ENCODE measurements at regions not wholly inside any gene's neighbourhood (a gene's known extent, or its start where the extent isn't known, plus 50 kb on each side); places are given as distances from the start of the nearest gene placed in this dataset.
"Not testable (repeated sequence)": the region's sequence is repeated elsewhere in the genome, so short reads cannot be mapped to it uniquely, and the experiment has no call there.

GRCh38 chr2:234710066-234710465 is 213.2 kb upstream of the ARL4C start:
- no peak for DNase-seq (ENCODE audit: low spot score)
- intact Hi-C loops (cut with DNase I), result no loop called here

DNA sequence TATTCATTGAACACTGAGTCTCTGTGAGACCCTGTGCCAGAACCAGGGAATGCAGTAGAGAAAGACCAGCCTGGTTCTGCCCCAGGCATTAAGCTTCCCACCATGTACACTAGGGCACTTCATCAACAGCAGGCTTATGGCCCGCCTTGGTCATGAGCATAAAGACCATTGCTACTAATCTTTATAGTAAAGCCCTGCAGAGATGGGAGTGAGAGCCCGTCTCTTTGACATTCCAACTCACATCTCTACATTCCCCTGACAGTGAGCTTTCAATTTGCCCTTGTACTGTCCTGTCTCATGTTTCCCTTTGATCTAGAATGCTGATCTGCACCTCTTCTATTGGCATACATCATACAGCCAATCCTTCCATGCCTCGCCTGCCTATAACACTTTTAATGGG is 211.8 kb upstream of the ARL4C start:
- intact Hi-C loops (cut with DNase I), result no loop called here

DNA sequence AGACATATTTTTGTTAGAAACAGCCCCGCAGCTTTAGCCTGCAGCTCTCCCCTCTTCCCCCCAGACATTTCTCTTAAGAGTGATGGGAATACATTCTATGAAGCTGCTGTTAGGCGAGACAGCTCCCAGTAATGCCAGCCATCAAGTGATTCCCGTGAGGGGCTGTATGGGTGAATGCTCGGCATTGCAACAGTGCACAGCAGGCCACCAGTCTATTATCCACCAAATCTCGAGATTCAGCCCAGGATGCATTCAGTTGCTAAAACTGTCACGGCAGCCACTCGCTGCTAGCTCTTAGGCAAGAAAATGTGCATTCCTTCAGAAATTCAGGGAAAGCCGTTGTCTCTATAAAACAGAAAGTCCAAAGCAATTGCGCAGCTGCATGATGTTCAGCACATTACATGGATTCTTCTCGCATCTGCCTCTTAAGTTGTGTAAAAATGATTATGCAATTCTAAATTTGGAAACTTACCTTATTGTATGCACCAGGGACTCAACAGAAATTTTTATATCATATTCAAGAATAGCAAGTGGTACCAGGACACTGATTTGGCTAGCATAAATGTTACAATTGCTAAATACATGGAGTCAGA is 211.3 kb upstream of the ARL4C start:
- intact Hi-C loops (cut with DNase I), result no loop called here
- no peak for DNase-seq (ENCODE audit: low spot score)

More for the DNA sequence above, 211.8 kb upstream of the ARL4C start:
- no peak for DNase-seq (ENCODE audit: low spot score)

DNA sequence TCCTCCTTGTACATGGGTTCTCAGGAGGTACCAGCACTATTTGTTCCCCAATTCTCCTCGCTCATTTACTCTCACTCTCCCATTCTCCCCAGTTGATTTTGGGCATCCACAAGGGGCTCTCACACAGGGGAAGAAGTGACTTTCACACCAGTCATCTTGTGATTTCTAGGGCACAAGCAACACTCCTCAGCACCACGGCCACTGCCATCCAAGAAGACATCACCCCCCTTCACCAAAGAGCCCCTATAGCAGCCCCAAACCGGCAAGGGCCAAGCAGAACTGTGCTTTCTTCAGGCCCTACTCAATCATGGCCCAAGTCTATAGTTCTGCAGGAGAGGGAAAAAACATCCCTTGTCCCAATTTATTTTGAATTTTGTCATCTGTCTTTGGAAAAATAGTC is 209.2 kb upstream of the ARL4C start:
- intact Hi-C loops (cut with DNase I), result no loop called here
- DNase-seq (ENCODE audit: low spot score), result no peak

DNA sequence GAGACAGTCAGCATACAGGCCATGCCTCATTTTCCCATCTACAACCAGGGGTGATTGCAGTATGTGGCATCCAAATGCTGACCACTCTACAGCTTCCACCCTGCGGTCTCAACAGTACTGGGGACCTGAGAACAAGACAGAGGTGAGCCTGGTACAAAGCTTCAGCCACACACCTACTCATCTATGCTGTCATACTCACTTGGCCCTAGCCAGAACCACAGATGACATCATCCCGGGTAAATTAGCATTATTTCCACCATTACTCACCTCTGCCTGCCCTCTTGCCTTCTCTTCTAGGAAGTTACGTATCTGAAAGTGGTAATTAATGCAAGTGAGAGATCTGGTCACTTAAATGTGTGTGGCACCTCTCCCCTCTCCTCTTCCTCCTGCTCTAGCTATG is 208.2 kb upstream of the ARL4C start:
- DNase-seq (ENCODE audit: low spot score), result no peak
- intact Hi-C loops (cut with DNase I), result no loop called here

DNA sequence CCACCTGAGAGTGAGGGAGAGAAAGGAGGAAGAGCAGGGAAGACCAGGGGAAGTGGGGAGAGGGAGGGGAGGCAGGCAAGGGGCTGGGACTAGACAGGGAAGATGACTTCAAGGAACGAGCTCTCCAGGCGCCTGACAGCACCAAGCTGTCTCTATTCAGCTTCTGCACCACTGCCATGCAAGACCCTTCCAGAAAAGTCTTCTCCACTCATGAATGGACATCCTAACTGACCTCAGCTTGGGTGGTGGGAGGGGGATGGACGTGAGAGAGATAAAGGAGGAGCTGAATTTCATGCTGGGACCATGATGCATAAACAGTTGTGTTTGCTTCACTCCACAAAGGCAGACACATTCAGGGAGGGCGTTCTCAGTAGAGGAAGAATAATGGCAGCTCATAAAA is 206.4 kb upstream of the ARL4C start:
- no peak for DNase-seq (ENCODE audit: low spot score)
- intact Hi-C loops (cut with DNase I), result no loop called here

- intact Hi-C loops (cut with DNase I), result no loop called here
- no peak for DNase-seq (ENCODE audit: low spot score)
These were observed 205.9 kb upstream of the ARL4C start for GRCh38 chr2:234702731-234703225.

GRCh38 chr2:234701841-234702240 is 205.0 kb upstream of the ARL4C start:
- DNase-seq (ENCODE audit: low spot score), result no peak
- intact Hi-C loops (cut with DNase I), result no loop called here

GRCh38 chr2:234701421-234701820 is 204.5 kb upstream of the ARL4C start:
- intact Hi-C loops (cut with DNase I), result no loop called here
- no peak for DNase-seq (ENCODE audit: low spot score)

- no peak for DNase-seq (ENCODE audit: low spot score)
- intact Hi-C loops (cut with DNase I), result no loop called here
These were observed 202.6 kb upstream of the ARL4C start for GRCh38 chr2:234699456-234699855.

GRCh38 chr2:234697300-234697876 is 200.5 kb upstream of the ARL4C start:
- intact Hi-C loops (cut with DNase I); DNase-seq (ENCODE audit: low spot score): not testable (repeated sequence)

DNA sequence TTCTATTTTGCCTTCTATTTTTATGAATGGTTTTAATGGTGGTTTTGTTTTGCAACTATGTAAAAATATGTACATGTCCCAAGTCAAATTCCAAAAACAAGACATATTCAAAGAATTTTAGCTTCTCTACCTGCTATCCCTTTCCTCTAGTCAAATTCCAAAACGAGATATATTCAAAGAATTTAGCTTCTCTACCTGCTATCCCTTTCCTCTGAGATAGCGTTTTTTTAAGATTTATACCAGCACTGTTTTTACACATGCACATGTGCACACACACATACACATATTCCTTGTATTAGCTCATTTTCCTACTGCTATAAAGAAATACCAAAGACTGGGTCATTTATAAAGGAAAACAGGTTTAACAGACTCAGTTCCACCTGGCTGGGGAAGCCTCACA is 199.1 kb upstream of the ARL4C start:
- intact Hi-C loops (cut with DNase I), result no loop called here
- no peak for DNase-seq (ENCODE audit: low spot score)

- intact Hi-C loops (cut with DNase I), result no loop called here
- no peak for DNase-seq (ENCODE audit: low spot score)
These were observed 197.5 kb upstream of the ARL4C start for GRCh38 chr2:234694244-234695013.

DNA sequence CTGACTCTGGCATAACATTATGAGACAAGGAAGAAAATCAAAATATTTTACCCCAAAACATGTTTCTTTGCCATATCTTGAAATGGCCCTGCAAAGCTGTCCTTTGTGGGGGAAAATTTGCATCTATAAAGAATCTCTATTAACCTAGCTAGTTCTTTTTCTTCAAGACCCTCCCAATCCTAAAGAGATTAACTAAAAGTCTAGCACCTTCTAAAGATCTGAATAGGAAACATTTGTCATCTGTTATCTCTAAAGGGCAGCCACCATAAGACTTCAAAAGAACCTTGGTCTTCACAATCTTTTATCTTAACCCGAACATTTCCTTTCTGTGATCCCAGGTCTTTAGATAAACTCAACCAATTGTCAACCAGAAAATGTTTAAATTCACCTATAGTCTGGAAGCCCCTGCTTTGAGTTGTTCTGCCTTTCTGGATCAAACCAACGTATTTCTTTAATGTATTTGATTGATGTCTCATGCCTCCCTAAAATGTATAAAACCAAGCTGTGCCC is 196.9 kb upstream of the ARL4C start:
- DNase-seq (ENCODE audit: low spot score); intact Hi-C loops (cut with DNase I): not testable (repeated sequence)

- DNase-seq (ENCODE audit: low spot score); intact Hi-C loops (cut with DNase I): not testable (repeated sequence)
These were observed 196.3 kb upstream of the ARL4C start for GRCh38 chr2:234693191-234693590.

GRCh38 chr2:234691968-234692955 is 195.4 kb upstream of the ARL4C start:
- DNase-seq (ENCODE audit: low spot score), result no peak
- intact Hi-C loops (cut with DNase I), result no loop called here

DNA sequence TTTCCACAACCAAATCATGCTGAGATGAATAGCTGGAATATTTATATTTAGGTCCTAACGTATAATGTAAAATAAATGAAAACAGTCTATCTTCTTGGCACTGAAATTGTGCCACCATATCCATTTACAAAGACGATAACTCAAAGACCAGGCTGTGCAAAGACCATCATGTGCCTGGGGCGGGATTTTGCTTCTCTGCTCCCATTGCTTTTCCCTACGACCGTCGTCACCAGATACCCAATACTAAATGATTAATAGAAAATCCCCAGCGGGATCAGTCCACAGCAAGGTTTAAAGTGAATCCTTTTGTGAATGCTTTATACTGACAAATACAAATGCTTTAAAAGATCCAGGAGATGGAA is 194.3 kb upstream of the ARL4C start:
- intact Hi-C loops (cut with DNase I), result no loop called here
- DNase-seq (ENCODE audit: low spot score), result no peak

DNA sequence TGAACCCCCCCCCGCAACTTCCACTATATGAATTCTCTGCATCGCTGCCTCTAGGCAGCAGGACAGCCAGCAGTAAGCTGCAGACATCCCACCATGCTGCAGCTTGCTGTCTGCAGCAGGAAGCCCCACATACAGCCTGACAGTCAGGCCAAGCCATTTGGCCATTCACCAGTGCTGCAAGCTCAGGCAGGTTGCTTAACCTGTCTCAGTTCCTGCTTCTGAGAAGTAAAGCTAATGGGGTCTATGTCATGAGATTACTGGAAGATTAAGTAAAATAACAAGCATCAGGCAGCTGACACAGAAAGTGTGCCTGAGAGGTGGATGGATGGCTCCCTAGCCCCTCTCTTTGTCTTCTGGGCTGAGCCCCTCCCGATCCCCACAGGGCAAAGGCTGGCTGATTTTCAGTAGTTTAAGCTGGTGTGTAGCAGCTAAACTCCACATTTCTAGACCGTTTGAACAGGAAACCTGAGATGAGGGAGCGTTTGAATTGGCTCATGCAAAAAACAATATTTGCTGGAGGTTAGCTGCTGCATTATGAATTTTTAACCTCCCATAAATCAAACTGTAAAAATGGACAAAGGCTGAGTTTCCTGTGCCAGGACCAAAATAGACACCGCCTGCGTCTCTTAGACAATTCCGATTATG is 193.8 kb upstream of the ARL4C start:
- DNase-seq (ENCODE audit: low spot score), result no peak
- intact Hi-C loops (cut with DNase I), result no loop called here

- intact Hi-C loops (cut with DNase I), result loop anchor here (10.0 kb wide), 2 partner anchors 135 to 265 kb away; partner anchors contain the start of gene SH3BP4
- no peak for DNase-seq (ENCODE audit: low spot score)
These were observed 193.1 kb upstream of the ARL4C start for GRCh38 chr2:234689911-234690379.

Data from cardiac septum (tissue), 1 donor.